HG02885 (cell line): ENCODE measurements at regions not wholly inside any gene's neighbourhood (a gene's known extent, or its start where the extent isn't known, plus 50 kb on each side); places are given as distances from the start of the nearest gene placed in this dataset.
"Not testable (repeated sequence)": the region's sequence is repeated elsewhere in the genome, so short reads cannot be mapped to it uniquely, and the experiment has no call there.

Experiments
- ATAC-seq: cut with Tn5 transposase; IDR thresholded peaks from one replicate; pipeline ENCODE4 v1.9.1; 2021; ENCODE audit warnings: mild to moderate bottlenecking; ENCODE audit not compliant: unreplicated experiment, poor library complexity

DNA sequence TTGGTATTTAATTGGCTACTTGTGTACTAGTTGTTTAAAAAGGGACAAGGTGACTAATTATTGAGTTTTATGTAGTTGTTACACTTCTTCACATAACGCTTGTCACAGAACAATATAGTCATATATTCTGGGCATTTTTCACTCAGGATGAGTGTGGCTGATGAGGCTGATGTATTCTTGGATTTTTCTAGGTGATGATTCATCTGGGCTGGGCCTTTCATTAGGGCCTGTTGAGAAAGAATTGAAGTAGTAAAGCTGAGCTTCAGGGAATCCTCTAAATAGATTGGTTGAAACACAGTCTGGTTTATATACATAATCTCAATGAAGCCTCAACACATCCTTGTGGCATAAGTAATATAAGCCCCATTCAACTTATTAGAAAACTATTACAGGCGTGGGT is 445.7 kb downstream of the DAD1 start:
- no peak for ATAC-seq

- no peak for ATAC-seq
These were observed 448.4 kb downstream of the DAD1 start for GRCh38 chr14:22140633-22141032.

DNA sequence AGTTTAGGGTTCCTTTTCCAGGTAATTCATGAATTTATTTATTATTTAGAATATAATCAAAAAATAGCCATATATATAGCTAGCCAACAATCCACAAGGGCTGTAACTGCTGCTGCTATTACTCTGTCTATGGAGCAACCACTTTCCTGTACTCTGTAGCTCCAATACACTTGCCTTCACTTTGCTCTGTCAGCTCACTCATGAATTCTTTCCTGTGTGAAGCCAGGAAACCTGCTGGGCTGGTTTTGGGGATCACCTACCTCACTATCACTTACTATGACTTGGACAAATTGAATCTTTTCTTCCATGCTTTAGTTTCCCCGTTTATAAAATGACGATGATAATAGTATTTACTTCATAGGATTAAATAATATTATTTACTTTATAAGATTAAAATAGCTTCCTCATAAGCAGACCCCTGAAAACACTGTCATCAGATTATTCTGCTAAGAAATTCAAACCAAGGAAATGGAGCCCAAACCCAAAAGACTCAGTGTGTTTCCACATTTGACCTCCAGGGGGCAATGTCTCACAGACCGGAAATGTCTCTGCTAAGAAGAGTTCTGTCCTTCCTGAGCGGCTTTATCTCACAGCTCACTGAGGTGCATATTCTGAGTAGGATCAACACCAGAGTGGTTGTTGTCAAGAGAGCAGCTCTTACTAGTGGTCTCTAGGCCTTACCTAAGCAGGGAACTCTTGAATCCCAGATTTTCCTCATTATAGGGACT is 457.1 kb downstream of the DAD1 start:
- no peak for ATAC-seq

DNA sequence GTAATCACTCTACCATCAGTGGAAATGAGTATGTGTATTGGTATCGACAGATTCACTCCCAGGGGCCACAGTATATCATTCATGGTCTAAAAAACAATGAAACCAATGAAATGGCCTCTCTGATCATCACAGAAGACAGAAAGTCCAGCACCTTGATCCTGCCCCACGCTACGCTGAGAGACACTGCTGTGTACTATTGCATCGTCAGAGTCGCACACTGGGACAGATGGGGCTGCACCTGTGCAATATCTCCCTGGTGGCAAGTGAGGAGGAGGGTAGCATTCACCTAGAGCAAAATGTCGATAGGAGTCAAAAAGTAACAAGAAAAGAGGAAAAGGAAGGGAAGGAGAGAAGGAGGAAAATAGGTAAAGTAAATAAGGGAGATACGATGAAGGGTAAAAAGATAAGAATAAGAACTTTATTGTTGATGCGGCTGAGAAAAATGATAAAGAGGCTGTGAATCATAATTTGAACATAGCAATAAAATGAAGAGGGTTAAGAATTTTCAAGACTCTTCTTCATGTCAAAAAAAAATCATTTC is 450.5 kb upstream of the OR4E1 start:
- no peak for ATAC-seq

DNA sequence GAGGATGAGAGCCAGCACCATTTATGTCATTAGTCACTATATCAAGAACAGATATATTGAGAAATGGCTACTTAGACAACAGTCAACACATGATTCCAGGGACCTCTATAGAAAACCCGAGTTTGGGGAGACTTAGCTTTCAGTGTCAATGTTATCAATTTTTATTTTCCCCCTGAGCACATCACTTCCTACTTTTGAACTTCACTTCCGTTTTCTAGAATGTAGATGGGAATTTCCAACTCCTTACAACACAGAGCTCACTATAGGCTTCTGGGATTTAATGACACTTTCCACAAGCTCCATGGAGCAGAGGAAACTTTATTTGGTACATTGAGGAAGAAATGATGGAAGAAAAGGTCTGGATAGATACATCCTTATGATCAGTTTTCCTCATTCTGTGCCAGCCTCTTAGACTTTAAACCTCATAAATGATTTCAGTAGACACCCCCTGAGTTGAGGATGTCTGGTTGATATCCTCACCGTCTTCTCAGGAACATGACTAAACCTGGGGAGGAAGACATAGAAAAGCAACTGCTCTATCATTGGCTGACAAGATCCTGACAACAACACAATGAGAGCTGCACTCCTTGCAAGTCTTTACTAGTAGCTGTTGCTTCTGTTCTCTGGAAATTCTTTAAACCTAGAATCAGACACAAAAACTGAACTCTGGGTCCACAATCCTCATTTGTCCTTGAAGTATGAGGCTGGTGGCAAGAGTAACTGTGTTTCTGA is 449.4 kb upstream of the OR4E1 start:
- ATAC-seq, result no peak

DNA sequence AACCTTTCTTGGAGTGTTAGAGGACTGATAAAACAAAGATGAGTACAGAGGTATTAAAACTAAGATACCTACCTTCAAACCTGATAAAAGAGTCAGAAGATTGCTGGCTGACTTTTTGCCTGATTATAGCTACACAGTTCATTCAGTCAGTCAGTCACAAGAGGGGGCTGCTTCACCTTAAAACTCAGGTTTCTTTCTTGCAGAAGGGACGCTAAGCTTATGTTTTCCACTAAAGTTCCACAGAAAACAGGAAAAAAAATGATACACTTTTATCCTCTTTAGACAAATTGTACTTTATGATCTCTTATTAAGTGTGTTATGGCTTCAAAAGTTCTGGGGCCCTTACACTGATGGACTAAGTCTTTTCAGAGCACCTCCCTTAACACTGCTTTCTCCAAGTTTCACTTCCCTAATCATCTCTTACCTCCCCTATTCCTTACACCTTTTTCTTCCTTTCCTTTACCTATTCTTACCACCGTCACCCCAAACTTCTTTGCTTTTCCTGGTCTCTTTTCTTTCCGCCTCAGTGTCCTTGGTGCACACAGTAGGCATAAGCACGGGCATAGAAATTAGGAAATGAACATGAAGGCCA is 448.7 kb upstream of the OR4E1 start:
- ATAC-seq, result no peak

- no peak for ATAC-seq
These were observed 445.4 kb upstream of the OR4E1 start for GRCh38 chr14:22118899-22119477.

DNA sequence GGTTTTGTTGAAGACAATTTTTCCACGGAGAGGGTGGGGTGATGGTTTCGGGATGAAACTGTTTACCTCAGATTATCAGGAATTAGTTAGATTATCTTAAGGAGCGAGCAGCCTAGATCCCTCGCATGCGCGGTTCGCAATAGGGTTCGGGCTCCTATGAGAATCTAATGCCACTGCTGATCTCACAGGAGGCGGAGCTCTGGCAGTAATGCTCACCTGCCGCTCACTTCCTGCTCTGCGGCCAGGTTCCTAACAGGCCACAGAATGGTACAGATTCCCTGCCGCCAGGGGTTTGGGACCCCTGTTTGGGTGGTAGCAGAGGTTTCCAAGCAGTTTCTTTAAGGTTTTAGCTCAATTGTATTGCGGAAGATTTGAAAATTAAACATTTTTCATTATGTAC is 439.8 kb upstream of the OR4E1 start:
- no peak for ATAC-seq

GRCh38 chr14:22112004-22112403 is 438.4 kb upstream of the OR4E1 start:
- ATAC-seq, result no peak

DNA sequence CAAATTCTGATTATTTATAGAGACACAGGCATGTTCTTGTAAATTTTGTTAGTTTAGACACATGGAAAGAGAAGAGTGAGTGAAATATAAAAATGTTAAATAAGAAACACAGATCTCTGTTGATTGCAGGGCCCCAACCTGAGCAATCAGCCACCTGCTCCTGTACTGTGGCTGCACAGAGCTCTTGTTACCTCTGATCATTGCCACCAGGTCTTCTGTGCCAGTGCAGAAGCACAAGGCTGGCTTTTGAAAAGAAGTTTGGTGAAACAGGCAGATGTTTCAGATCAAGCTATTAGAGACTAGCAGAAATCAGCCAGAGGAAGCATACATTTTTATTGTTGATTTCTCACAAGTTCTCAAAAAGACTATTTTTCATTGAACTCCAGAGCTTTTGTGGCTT is 434.1 kb upstream of the OR4E1 start:
- no peak for ATAC-seq

DNA sequence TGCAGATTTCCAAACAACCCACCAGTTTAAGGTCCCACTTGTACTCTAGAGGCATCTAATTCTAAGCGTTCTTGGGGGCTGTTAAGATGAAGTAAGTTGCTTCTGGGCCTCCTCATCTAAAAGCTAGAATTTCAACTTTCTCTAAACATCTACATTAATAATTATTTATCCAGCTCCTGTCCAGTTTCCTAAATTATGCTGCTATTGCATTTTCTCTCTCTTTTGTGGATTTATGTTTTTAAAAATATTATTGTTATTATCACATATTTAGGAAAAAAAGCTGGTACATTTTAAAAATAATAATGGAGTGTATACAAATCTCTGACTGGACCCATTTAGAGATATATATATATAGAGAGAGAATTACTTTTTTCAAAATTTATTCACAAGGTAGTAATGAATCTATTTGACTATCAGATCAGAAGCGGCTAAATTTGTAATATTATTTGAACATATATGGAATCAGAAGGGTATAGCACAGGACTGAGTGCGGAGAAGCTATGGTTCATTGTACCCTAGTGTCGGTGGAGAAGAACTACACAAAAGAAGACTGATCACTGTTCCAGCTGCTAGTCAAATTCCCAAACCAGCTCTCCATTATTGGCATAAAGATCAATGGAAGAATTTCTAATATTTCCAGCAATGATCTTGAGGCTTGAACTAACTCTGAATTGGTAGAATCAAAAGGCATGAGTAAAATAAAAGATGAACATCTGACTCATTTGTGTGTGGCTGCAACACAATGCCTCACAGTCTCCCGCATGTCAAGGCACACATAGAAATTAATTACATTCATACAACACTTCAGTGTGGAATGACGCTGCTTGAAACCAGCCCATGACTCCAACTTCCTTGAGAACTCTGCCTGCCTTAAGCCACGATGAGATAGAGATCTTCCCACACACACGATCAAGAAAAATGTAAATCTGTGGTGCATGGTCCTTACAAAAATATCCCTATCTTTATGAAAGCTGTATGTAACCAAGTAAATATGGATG is 433.4 kb upstream of the OR4E1 start:
- no peak for ATAC-seq

DNA sequence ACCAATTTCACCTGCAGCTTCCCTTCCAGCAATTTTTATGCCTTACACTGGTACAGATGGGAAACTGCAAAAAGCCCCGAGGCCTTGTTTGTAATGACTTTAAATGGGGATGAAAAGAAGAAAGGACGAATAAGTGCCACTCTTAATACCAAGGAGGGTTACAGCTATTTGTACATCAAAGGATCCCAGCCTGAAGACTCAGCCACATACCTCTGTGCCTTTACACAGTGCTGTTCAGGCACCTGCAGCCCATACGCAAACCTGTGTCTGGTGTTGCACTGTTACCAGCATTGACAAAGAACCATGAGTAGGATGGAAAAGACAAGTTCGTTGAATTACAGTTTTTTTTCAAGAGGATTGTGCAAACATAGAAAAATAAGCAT is 432.0 kb upstream of the OR4E1 start:
- no peak for ATAC-seq

GRCh38 chr14:22105006-22105623 is 431.5 kb upstream of the OR4E1 start:
- ATAC-seq, result no peak

- not testable (repeated sequence) for ATAC-seq
These were observed 427.1 kb upstream of the OR4E1 start for GRCh38 chr14:22100764-22101120.

DNA sequence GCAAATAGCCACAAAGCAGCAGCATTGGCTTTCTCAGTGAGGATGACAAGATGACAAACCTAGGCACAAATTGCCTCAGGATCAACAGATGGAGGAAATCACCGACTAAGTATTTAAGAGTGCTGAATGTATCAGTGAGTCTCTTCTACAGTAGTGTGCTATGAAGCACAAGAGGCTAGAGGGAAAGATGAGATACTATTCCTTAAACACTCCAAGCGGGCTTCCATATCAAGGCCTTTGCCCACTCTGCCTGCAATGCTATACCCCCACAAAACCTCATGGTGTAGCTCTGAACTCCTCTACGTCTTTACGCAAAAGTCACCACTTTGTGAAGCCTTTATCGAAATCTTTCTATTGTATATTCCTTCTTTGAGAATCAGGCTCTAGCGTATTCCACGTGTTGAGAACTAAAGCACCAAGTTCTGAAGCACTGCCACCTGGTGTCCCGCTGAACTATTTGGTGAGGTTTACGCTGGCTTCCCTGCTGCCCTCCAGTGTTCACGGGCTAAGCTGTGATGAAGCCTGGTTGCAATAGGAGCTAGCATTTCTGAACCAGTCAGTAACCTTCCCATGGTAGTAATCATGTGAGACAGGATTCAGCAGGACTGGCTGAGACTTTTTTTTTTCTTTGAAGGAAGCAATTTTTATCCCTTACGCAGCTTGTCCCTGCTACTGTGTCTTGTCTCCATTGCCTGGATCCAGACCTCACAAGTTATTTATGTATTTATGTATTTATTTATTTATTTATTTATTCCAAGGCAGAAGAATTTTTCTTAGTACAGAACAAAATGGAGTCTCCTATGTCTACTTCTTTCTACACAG is 426.5 kb upstream of the OR4E1 start:
- ATAC-seq, result peak; percentile 77

- ATAC-seq, result no peak
These were observed 424.8 kb upstream of the OR4E1 start for GRCh38 chr14:22098435-22098834.

- no peak for ATAC-seq
These were observed 424.1 kb upstream of the OR4E1 start for GRCh38 chr14:22097586-22098292.

GRCh38 chr14:22097072-22097471 is 423.5 kb upstream of the OR4E1 start:
- ATAC-seq, result no peak
